Uterus (tissue), 2 donors: ENCODE measurements at regions not wholly inside any gene's neighbourhood (a gene's known extent, or its start where the extent isn't known, plus 50 kb on each side); places are given as distances from the start of the nearest gene placed in this dataset.

ENCODE experiments used
- POLR2A ChIP-seq, 2 donors: fragments of 450-650 bp; IDR thresholded peaks; one replicate each; pipeline ENCODE4 v1.6.1; 2016; ENCODE audit warnings: antibody characterized with exemption in 2 of 2, mild to moderate bottlenecking in 1 of 2, moderate library complexity in 1 of 2
- TF ChIP-seq, protein P1 (sequence below), 4 experiments: fragments of 200-600 bp in 2 of 4; fragments of 450-650 bp in 2 of 4; sonication (generic) in 2 of 4; IDR thresholded peaks; one replicate each; pipeline ENCODE4 v1.5.1; 2016 to 2019; ENCODE audit warnings: antibody characterized with exemption in 4 of 4, mild to moderate bottlenecking in 2 of 4, moderate library complexity in 1 of 4

DNA sequence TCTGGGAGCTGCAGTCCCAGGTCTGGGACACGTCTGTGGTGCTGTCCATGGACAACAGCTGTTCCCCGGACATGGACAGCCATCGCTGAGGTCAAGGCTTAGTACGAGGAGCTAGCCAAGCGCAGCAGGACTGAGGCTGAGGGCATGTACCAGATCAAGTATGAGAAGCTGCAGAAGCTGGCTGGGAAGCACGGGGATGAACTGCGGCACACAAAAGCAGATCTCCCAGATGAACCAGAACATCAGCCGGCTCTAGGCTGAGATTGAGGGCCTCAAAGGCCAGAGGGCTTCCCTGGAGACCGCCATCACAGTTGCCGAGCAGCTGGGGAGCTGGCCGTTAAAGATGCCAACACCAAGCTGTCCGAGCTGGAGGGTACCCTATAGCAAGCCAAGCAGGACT lies 375.3 kb downstream of the SEC23A start:
- TF ChIP-seq, protein P1, sequence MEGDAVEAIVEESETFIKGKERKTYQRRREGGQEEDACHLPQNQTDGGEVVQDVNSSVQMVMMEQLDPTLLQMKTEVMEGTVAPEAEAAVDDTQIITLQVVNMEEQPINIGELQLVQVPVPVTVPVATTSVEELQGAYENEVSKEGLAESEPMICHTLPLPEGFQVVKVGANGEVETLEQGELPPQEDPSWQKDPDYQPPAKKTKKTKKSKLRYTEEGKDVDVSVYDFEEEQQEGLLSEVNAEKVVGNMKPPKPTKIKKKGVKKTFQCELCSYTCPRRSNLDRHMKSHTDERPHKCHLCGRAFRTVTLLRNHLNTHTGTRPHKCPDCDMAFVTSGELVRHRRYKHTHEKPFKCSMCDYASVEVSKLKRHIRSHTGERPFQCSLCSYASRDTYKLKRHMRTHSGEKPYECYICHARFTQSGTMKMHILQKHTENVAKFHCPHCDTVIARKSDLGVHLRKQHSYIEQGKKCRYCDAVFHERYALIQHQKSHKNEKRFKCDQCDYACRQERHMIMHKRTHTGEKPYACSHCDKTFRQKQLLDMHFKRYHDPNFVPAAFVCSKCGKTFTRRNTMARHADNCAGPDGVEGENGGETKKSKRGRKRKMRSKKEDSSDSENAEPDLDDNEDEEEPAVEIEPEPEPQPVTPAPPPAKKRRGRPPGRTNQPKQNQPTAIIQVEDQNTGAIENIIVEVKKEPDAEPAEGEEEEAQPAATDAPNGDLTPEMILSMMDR (IDR thresholded peaks at IDR 0.05): no peak
- TF ChIP-seq POLR2A (IDR thresholded peaks at IDR 0.05): no peak
